Naive thymus-derived CD4-positive, alpha-beta T cell (primary cell): ENCODE measurements at regions not wholly inside any gene's neighbourhood (a gene's known extent, or its start where the extent isn't known, plus 50 kb on each side); places are given as distances from the start of the nearest gene placed in this dataset.
A peak's percentile ranks its signal among the peaks of the same experiment; 100 is the strongest.

Experiments used
- ATAC-seq: fragments of 150-1000 bp; cut with Tn5 transposase; 2 replicates; pipeline ENCODE4 v1.10.0; 2021; ENCODE audit warnings: mild to moderate bottlenecking, moderate library complexity
- CTCF ChIA-PET: fragments of 350-600 bp; sonication (Branson Sonifier 250); formaldehyde crosslinking; loops from one replicate; lab custom pipeline; 2021; ENCODE audit warnings: antibody characterized with exemption; lab: Charles Lee
- POLR2A ChIA-PET: fragments of 350-600 bp; sonication (Branson Sonifier 250); formaldehyde crosslinking; loops from one replicate; lab custom pipeline; 2021; ENCODE audit warnings: antibody characterized with exemption, inconsistent platforms; lab: Charles Lee
- DNase-seq, 9 donors: peaks; one replicate each; pipeline versions ENCODE4 v3.0.0 to v3.0.0-alpha.2; 2020 to 2022; ENCODE audit warnings: mixed read lengths in 1 of 9
- H3K27ac ChIP-seq: one replicate; pipeline ENCODE4 v1.7.0; 2013; ENCODE audit warnings: mild to moderate bottlenecking, low read depth, low read length, moderate library complexity
- H3K27me3 ChIP-seq, 2 donors: one replicate each; pipeline ENCODE4 v1.7.0; 2013; ENCODE audit warnings: low read length in 2 of 2, mild to moderate bottlenecking in 2 of 2, moderate library complexity in 2 of 2; ENCODE audit not compliant: control insufficient read depth in 2 of 2, insufficient read depth in 2 of 2
- H3K36me3 ChIP-seq, 3 experiments: 1 replicate in 2 of 3; 2 replicates in 1 of 3; pipeline ENCODE4 v1.7.0; 2013; ENCODE audit warnings: low read length in 3 of 3, mild to moderate bottlenecking in 3 of 3, moderate library complexity in 1 of 3; ENCODE audit not compliant: insufficient read depth in 3 of 3, control insufficient read depth in 2 of 3
- H3K4me1 ChIP-seq, 2 donors: one replicate each; pipeline ENCODE4 v1.7.0; 2013; ENCODE audit warnings: low read length in 2 of 2, mild to moderate bottlenecking in 2 of 2, moderate library complexity in 1 of 2; ENCODE audit not compliant: control insufficient read depth in 2 of 2, insufficient read depth in 2 of 2
- H3K4me3 ChIP-seq: 2 replicates; pipeline ENCODE4 v1.7.0; 2013; ENCODE audit warnings: mild to moderate bottlenecking, low read length
- H3K9me3 ChIP-seq, 3 experiments: 1 replicate in 2 of 3; 2 replicates in 1 of 3; pipeline ENCODE4 v1.7.0; 2013; ENCODE audit warnings: low read length in 3 of 3; ENCODE audit not compliant: control insufficient read depth in 2 of 3
- H3K27ac Mint-ChIP-seq, 9 donors: one replicate each; pipeline ENCODE4 v1.8.0; 2020 to 2022; ENCODE audit warnings: mixed read lengths in 9 of 9, mild to moderate bottlenecking in 8 of 9, moderate library complexity in 5 of 9, inconsistent platforms in 2 of 9
- H3K27me3 Mint-ChIP-seq, 5 donors: one replicate each; pipeline ENCODE4 v1.8.0; 2021 to 2022; ENCODE audit warnings: mixed read lengths in 5 of 5, mild to moderate bottlenecking in 1 of 5
- H3K36me3 Mint-ChIP-seq, 5 donors: one replicate each; pipeline ENCODE4 v1.8.0; 2020 to 2022; ENCODE audit warnings: mixed read lengths in 5 of 5, mild to moderate bottlenecking in 3 of 5, inconsistent platforms in 1 of 5
- H3K4me1 Mint-ChIP-seq, 7 donors: one replicate each; pipeline ENCODE4 v1.8.0; 2020 to 2022; ENCODE audit warnings: mixed read lengths in 7 of 7, mild to moderate bottlenecking in 3 of 7, inconsistent platforms in 1 of 7
- H3K4me3 Mint-ChIP-seq, 10 donors: one replicate each; pipeline ENCODE4 v1.8.0; 2020 to 2022; ENCODE audit warnings: mild to moderate bottlenecking in 10 of 10, mixed read lengths in 10 of 10, moderate library complexity in 6 of 10, inconsistent platforms in 2 of 10
- H3K9me3 Mint-ChIP-seq, 11 donors: one replicate each; pipeline ENCODE4 v1.8.0; 2020 to 2022; ENCODE audit warnings: mixed read lengths in 11 of 11, mild to moderate bottlenecking in 4 of 11, inconsistent platforms in 1 of 11, moderate library complexity in 1 of 11
- intact Hi-C, 2 donors: fragments of 100-400 bp; cut with micrococcal nuclease; formaldehyde crosslinking; loops; one replicate each; pipeline ENCODE4 v1.15.1; 2023

DNA sequence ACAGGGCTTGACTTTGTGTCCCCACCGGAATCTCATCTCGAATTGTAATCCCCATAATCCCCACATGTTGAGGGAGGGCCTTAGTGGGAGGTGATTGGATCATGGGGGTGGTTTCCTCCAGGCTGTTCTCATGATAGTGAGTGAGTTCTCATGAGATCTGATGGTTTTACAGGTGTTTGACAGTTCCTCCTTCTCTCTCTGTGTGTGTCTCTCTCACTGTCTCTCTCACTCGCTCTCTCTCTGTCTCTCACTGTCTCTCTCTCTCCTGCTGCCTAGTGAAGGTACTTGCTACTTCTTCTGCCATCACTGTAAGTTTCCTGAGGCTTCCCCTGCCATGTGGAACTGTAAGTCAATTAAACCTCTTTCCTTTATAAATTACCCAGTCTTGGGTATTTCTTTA is 289.8 kb upstream of the HABP2 start:
- CTCF ChIA-PET: no interaction called here

DNA sequence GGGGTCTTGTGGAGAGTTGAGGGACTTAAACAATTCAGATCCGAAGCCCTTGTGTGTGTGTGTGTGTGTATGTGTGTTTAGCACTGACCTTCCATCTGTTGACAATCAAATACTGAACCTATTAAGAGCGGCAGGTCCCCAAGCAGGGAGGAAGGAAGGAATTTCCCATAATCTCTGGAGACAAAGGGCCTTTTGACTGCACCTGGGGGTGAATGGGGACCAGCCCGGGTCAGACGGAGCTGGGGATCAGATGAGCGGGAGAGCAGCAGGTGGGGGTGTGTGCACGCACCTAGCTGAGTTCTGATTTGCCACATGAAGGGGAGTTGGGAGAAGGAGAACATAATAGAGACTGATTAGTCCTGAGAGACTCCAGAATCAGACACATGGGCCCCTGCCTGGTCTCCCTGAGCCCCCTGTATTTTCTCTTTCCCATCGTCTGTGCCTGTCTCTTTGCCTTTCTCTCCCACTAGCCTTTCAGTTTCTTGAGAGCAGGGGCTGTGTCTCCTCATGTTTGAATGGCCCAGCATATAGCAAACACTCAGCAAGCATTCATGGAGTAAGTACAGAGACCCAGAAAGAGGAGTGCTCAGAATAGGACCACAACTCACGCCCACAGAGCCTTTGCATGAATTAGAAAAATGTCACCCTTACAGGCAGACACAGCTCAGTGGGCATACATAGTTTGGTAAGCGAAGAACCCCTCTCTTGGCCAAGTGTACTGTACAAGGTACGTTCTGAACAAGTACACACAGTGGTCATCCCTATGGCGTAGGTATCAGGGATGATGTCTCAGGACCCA is 288.3 kb upstream of the HABP2 start:
- Mint-ChIP-seq H3K9me3 (no peaks in the 10 kb centered on the region), H3K27ac (no peak overlapping the region), H3K4me3 (no peak overlapping the region), H3K36me3 (no peaks in the 10 kb centered on the region), H3K4me1 (peaks cover 0 to 2% (median 0%) of the 10 kb centered on the region in 7 donors), H3K27me3 (peaks cover 12 to 39% (median 18%) of the 10 kb centered on the region in 5 donors)
- DNase-seq (no peak), ATAC-seq (no peak)
- Histone ChIP-seq H3K27ac (no peak overlapping the region), H3K4me1 (no peaks in the 10 kb centered on the region), H3K36me3 (no peaks in the 10 kb centered on the region), H3K4me3 (no peak overlapping the region), H3K27me3 (no peaks in the 10 kb centered on the region), H3K9me3 (no peaks in the 10 kb centered on the region)
- intact Hi-C loops: no loop called here
- POLR2A ChIA-PET: no interaction called here
- CTCF ChIA-PET: no interaction called here

More for the DNA sequence above, 289.8 kb upstream of the HABP2 start:
- Mint-ChIP-seq H3K4me3 (no peak overlapping the region), H3K27ac (no peak overlapping the region), H3K4me1 (no peaks in the 10 kb centered on the region), H3K27me3 (peaks cover 15 to 30% (median 28%) of the 10 kb centered on the region in 5 donors), H3K36me3 (no peaks in the 10 kb centered on the region), H3K9me3 (no peaks in the 10 kb centered on the region)
- Histone ChIP-seq H3K27me3 (no peaks in the 10 kb centered on the region), H3K9me3 (no peaks in the 10 kb centered on the region), H3K27ac (no peak overlapping the region), H3K4me3 (no peak overlapping the region), H3K36me3 (no peaks in the 10 kb centered on the region), H3K4me1 (no peaks in the 10 kb centered on the region)
- DNase-seq (no peak), ATAC-seq (no peak)
- POLR2A ChIA-PET: no interaction called here
- intact Hi-C loops: no loop called here

DNA sequence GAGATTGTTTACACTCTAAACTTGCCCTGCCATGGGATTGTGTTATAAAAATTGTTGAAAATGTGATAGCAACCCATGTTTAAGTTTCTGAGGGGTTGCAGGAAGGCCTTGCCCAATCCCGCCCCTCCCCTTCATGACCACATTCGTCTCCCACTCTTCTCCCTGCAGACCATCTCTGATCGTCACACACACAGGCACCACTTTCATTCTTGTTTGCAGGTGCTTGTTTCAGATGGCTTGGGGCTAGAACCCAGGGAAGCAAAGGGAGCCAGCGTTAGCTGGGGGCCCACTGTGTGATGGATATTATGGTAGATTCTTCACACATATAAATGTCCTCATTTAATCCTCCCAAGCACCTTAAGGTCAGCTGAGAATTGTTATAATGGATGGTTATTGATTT is 286.7 kb upstream of the HABP2 start:
- Mint-ChIP-seq H3K4me1 (peaks cover 0 to 2% (median 0%) of the 10 kb centered on the region in 7 donors), H3K27me3 (peaks cover 13 to 28% (median 16%) of the 10 kb centered on the region in 5 donors), H3K4me3 (no peak overlapping the region), H3K9me3 (peaks cover 0 to 2% (median 0%) of the 10 kb centered on the region in 11 donors), H3K36me3 (no peaks in the 10 kb centered on the region), H3K27ac (no peak overlapping the region)
- CTCF ChIA-PET: no interaction called here
- intact Hi-C loops: no loop called here
- no peaks in the 10 kb centered on the region for H3K36me3 ChIP-seq
- H3K27ac ChIP-seq: no peak overlapping the region
- POLR2A ChIA-PET: no interaction called here
- ATAC-seq (no peak), DNase-seq (no peak)
- no peaks in the 10 kb centered on the region for H3K27me3 ChIP-seq
- no peaks in the 10 kb centered on the region for H3K4me1 ChIP-seq
- H3K4me3 ChIP-seq: no peak overlapping the region
- H3K9me3 ChIP-seq: no peaks in the 10 kb centered on the region

DNA sequence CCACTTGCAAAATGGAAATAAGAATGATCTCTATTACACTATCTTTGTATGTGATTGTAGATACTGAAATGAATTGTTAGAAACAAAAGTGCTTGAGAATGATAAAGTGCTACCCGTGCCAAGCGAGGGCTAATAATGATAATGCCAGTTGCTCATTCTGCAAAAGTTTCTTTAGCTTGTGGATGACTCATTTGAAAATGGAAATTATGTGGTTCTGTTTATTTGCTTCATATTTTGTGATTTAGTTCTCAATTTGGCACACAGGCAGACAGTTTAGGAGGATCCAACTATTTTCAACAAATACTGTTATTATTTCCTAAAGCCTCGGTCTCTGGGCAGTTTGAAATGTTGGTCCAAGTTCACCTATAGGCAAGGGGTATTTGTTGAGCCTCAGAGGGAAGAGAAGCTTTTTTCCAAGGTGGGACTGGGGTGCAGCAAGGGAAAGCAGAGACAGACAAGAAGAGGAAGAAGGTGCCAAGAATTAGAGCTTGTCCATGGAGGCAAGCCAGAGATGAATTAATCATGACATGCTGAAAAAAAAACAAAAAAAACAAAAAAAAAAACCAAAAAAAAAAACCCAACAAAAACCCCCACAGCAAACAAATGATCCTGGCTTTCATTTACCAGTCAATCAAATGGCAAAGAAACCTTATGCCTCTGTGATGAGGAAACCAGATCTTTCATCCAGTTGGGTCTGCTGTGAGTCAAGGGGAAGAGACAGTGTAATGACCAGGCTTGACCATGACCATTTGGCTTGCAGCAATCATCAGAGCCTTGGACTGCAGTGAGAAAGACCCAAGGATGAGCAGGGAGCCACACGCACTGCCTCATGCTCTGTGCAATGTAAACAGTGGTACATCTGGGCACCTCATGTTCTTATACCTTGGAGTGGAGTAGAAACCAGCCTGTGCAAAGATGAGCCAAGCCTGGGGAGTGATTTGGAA is 285.0 kb upstream of the HABP2 start:
- Mint-ChIP-seq H3K27me3 (peaks cover 7 to 29% (median 16%) of the 10 kb centered on the region in 5 donors), H3K4me3 (no peak overlapping the region), H3K4me1 (peaks cover 0 to 2% (median 0%) of the 10 kb centered on the region in 7 donors), H3K9me3 (peaks cover 0 to 2% (median 0%) of the 10 kb centered on the region in 11 donors), H3K36me3 (no peaks in the 10 kb centered on the region), H3K27ac (no peak overlapping the region)
- POLR2A ChIA-PET: no interaction called here
- H3K27me3 ChIP-seq: no peaks in the 10 kb centered on the region
- no peaks in the 10 kb centered on the region for H3K9me3 ChIP-seq
- no peaks in the 10 kb centered on the region for H3K4me1 ChIP-seq
- ATAC-seq (peak; percentile 53), DNase-seq (no peak)
- intact Hi-C loops: no loop called here
- no peaks in the 10 kb centered on the region for H3K36me3 ChIP-seq
- H3K4me3 ChIP-seq: no peak overlapping the region
- CTCF ChIA-PET: no interaction called here
- H3K27ac ChIP-seq: no peak overlapping the region

DNA sequence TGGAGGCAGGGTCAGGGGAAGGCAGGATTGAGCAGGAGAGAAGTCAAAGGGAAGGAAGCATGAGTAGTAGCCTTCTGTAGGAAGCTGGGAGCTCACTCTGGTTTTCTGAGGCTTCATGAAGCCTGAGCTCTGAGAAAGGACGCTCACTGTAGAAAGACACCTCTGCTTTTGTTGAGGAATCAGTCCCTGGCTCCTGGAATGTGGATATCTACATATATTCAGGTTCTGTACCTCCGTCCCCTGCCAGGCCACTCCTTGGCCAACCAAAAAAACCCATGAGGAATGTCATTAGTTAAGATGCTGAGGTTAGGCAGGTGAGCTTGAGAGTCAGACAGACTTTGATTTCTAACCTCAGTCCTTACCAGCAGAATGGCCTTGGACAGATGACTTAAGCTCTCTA is 283.5 kb upstream of the HABP2 start:
- no peaks in the 10 kb centered on the region for H3K36me3 Mint-ChIP-seq
- peaks cover 0 to 6% (median 0%) of the 10 kb centered on the region in 11 donors for H3K9me3 Mint-ChIP-seq
- intact Hi-C loops: no loop called here
- no peak overlapping the region for H3K27ac Mint-ChIP-seq
- ChIA-PET CTCF (no interaction called here), POLR2A (no interaction called here)
- no peak overlapping the region for H3K4me3 Mint-ChIP-seq
- no peak overlapping the region for H3K4me3 ChIP-seq
- no peaks in the 10 kb centered on the region for H3K27me3 ChIP-seq
- DNase-seq: no peak
- H3K27me3 Mint-ChIP-seq: peaks cover 1 to 25% (median 9%) of the 10 kb centered on the region in 5 donors
- no peak overlapping the region for H3K27ac ChIP-seq
- H3K9me3 ChIP-seq: no peaks in the 10 kb centered on the region
- ATAC-seq: no peak
- H3K4me1 Mint-ChIP-seq: peaks cover 0 to 4% (median 0%) of the 10 kb centered on the region in 7 donors
- no peaks in the 10 kb centered on the region for H3K4me1 ChIP-seq
- H3K36me3 ChIP-seq: no peaks in the 10 kb centered on the region

DNA sequence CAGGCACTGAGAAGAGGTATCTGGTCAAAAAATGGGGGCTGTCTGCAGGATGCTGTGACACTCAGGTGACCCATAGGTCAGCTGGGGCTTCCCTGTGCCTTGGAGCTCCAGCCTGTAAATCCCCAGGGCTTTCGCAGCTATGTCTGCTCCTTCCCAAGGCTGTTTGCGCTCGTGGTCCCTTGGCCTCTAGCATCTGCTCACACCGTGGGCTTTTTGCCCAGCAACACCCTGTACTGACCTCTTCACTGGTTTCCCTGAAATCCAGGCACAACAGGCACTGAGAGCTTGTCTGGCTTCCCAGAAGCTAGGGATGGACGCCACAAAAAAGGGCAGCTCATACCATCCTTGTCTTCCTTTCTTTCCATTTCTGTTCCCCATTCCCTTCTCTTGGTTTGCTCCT is 280.3 kb upstream of the HABP2 start:
- peaks cover 0 to 22% (median 7%) of the 10 kb centered on the region in 5 donors for H3K27me3 Mint-ChIP-seq
- Histone ChIP-seq H3K4me3 (no peak overlapping the region), H3K27ac (no peak overlapping the region), H3K9me3 (no peaks in the 10 kb centered on the region), H3K27me3 (no peaks in the 10 kb centered on the region), H3K4me1 (no peaks in the 10 kb centered on the region), H3K36me3 (no peaks in the 10 kb centered on the region)
- intact Hi-C loops: no loop called here
- ChIA-PET POLR2A (no interaction called here), CTCF (no interaction called here)
- H3K9me3 Mint-ChIP-seq: peaks cover 5 to 32% (median 16%) of the 10 kb centered on the region in 11 donors
- no peak overlapping the region for H3K4me3 Mint-ChIP-seq
- no peaks in the 10 kb centered on the region for H3K36me3 Mint-ChIP-seq
- no peak overlapping the region for H3K27ac Mint-ChIP-seq
- peaks cover 0 to 4% (median 0%) of the 10 kb centered on the region in 7 donors for H3K4me1 Mint-ChIP-seq
- ATAC-seq: no peak
- no peak for DNase-seq
